Activated CD4-positive, alpha-beta T cell treated with anti-CD3 and anti-CD28 coated beads for 48 hours (primary cell): ENCODE measurements at regions not wholly inside any gene's neighbourhood (a gene's known extent, or its start where the extent isn't known, plus 50 kb on each side); places are given as distances from the start of the nearest gene placed in this dataset.
A peak's percentile ranks its signal among the peaks of the same experiment; 100 is the strongest.

ENCODE experiments used
- DNase-seq: peaks from one replicate; pipeline ENCODE4 v3.0.0-alpha.2; 2020

DNA sequence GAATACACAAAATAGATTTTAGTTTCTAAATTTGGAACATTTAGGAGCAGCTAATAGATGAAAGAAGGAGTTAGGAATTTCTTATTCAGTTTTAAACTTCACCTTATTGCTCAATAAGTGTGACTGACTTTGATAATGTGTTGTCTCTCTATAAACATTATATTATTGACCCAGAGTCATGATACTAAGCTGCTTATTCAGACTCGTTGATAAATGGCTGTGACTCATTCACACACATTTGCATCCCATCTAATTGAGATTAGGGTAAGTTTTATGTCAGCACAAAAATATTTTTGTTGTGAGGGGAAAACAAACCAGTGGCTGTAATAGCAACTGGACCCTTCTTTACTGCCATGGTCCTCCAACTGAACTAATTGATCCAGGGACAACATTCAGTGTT is 137.6 kb downstream of the GOLIM4 start:
- DNase-seq, result no peak

GRCh38 chr3:167952969-167953368 is 142.8 kb downstream of the GOLIM4 start:
- DNase-seq, result no peak

DNA sequence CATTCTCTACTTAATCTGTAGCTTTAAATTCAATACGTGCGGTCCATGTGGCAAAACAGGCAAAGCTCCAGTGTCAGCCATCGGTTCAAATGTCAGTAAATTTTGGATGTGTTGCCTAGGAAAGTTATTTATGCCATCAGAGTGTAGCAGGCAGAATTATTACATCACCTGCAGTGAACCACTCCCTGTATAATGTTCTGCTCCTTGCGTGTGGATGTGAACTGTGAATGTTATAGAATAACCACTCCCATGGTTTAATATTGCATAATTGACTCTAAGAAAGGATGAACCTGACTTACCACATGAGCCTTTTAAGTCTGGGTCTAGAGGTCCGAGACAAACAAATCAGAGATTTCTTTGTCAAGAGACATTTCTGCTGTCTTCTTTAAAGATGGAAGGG is 145.5 kb downstream of the GOLIM4 start:
- DNase-seq, result no peak

DNA sequence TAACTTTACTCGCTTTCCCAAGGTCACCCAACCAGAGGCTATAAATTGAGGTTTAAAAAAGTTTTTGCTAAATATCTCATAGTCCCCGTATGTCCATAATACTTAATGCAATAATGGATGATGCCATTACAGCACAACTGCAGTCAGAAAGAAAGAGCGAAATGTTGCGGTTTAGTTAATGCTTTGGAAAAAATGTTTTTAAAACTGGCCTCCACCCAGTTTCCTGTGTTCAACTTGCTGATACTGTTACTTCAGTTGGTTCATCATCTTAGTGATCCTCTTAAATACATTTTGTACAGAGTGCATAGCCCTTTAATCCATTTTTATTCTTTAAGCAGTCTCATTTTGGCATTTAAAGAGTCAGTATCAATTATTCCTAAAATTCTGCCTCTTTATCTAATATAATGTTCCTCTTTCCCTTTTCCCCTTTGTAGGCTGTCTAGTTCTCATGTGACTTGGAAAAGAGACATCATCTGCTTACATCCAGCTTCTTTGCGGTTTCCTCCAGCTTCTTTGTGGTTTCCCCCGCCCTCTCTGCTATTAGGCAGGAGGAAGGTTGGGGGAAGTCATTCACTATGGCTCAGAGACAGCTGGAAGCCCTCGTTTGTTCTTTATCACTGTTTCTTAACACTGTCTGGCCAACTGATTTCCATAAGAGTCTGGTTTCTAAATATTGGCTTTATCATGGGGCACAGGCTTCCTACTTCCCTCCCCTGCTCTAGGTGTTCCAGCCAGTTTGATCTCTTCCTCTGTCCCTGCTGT is 154.3 kb downstream of the GOLIM4 start:
- DNase-seq, result no peak

DNA sequence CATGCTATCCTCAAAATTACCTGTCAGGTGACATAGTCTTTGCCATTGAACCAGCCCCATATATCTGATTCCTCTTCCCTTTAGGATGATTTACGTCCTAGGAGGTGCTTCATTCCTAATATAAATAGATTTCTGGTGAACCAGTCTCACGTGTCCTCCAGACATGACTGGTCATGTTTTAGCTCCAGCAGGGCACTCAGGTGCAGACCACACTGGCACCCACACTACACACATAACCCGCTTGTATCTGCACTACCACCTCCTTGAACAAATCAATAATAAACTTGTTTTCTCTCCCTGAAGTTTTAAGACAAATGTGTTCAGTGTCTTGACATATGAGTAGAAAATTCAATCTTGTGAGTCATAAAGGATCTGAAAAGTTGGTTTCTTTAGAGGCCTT is 155.5 kb downstream of the GOLIM4 start:
- DNase-seq, result no peak

DNA sequence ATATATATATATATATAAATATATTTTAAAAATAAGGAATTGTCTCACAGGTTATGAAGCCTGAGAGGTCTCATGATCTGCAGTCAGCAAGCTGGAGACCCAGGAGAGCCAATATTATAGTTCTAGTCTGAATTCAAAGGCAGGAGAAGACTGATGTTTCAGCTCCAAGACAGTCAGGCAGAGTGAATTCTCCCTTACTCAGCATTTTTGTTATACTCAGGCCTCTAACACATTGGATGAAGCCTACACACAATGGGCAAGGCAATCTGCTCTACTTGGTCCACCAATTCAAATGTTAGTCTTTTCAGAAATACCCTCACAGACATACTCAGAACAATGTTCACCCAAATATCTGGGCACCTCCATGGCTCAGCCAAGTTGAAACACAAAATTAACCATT is 157.2 kb downstream of the GOLIM4 start:
- no peak for DNase-seq

- DNase-seq, result no peak
Measured at GRCh38 chr3:167936019-167936418, 159.7 kb downstream of the GOLIM4 start.

DNA sequence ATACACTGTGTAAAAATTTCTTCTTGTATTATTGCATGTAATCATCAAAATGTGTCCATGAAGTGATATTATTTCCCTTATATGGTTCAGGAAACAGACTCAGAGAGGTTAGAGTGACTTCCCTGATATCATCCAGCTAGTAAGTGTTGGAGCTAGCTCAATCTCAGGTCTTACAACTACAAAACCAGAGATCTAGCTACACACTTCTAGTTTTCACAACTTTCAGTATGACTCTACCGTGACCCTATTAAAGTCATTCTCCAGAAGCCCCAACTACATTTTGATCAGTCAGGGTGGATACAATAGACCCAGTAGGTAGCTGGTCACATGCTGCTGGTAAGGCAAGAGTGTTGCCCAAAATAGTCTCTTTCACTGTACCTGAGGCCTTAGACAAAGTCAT is 165.3 kb downstream of the GOLIM4 start:
- DNase-seq, result no peak

GRCh38 chr3:167929968-167930367 is 165.8 kb downstream of the GOLIM4 start:
- DNase-seq, result no peak

GRCh38 chr3:167928381-167928780 is 167.3 kb downstream of the GOLIM4 start:
- DNase-seq, result no peak

DNA sequence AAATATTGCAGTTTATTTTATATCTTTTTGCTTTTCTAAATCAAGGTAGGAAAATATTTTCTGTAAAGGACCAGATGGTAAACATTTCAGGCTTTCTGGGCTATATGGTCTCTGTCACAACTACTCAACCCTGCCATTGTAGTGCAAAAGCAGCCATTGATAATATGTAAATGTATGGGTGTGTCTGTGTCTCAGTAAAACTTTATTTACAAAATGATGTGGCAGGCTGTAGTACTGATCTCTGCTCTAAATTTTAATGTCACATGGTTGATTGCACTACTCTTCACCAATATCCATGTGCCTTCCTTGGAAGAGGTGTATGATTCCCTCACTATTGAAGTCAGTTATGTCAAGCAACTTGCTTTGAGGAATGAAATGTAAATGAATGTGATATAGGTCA is 175.0 kb downstream of the GOLIM4 start:
- DNase-seq, result no peak

DNA sequence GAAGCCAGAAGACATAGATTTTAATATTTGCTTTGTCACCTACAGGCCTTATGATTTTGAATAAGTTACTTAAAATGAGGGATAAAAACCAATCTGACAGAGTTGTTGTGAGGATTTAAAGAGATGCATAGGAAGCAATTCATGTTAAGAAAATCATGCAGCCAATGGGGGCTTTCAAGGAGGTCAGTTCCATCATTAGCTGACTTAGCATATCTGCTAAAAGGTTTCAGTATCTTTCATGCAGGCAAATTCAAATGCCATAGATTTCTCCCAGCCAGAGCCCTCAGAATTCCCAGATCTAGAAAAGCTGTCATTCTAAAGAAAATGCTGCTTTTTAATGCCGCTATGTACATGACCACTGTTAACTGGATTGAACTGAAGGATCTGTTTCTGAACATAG is 176.1 kb downstream of the GOLIM4 start:
- no peak for DNase-seq

DNA sequence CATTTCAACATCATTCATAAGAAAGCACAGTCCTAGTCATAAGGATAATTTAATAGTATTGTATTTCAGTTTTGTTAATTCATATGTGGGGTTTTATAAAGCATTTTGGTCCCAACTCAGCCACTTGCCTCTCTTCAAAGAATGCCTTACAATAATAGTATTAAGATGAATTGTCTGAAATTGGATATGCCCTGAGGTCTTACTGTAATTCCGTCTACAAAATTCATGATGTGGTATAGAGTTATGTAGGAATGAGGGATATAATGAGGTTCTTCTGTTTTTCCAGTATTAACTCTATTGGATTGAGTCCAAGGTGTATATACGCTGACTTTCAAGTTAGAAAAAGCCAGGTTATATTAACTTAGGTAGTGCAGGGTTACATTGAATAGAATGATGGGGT is 177.0 kb downstream of the GOLIM4 start:
- no peak for DNase-seq

GRCh38 chr3:167918008-167918596 is 177.6 kb downstream of the GOLIM4 start:
- no peak for DNase-seq

DNA sequence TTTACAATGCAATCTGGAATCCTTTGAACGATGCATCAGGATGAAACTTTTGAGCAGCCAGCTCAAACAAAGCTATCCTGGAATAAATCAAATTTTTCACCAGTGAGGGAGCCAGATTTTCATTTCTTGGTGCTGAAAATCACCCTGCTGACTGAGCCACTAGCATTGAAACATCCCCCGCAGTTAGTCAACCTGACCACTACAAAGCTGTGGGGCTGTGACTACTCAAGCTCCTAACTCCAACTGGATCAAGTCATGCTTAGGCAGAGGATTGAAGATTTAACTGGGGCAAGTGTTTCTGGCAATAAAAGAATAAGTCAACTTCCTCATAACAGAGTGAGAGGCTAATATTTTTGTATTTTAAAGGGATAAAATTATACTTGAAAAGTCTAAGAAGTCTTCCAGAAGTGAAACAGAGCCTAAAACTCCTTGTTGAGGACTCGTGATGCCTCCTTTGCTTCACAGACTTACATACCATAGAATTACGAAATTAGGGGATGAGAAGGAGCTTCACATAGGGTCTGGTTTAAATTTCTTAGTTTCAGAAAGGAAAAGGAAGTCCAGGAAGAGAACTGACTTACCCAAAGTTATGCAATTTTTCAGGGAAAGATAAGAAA is 177.8 kb downstream of the SERPINI1 start:
- peak; percentile 9 for DNase-seq

DNA sequence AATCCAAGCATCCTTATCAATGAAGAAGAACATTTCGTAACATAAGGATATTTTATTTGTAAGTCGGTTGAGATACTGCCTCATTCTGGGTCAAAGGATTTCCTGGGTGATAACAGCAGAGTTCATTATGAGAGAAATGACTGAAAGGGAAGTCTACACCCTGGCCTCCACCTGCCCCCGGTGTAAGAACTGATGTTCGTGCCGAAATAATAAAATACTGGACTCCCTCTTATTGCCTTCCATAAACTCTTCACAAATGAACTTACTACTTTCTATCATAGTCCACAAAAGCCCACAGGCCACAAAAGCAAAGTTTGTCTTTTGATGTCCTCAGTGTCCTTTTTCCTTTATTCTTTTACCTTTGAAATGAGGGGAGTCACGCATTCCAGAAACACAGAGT is 174.4 kb downstream of the SERPINI1 start:
- DNase-seq, result no peak

- no peak for DNase-seq
Measured at GRCh38 chr3:167909504-167909896, 174.0 kb downstream of the SERPINI1 start.

DNA sequence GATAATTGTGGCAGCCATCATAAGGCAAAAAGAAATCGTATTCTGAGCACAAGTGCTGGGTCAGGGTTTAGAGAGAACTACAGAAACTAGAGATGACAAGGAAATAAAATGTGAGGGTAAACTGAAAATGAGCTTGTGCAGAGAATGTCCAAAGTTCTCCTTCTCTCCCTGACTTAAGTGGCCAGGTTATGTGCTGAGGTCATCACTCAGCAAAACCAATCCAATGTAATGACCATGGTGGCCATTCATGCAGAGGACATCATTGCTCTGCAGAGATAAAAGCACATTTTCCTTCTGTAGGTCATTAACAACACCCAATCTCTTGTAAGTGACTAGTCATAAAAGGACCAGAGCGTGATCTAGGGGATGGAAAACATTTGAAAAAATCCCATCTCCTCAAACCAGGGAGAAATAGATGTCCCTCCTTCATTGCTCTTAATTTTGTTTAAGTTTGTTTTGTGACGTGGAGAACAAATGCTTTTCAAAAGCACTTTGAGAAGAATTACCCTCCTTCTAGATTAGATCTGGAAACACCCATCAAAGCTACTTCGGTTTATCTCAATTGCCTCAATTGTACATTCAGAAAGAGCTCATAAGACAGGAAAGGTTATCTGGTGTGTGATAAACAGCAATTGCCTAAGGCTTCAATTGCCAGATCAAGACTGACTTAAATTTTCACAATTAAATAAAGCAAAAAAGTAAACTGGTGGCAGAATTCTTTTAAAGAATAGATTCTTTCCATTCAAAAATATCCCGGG is 173.4 kb downstream of the SERPINI1 start:
- no peak for DNase-seq

GRCh38 chr3:167908221-167908620 is 172.7 kb downstream of the SERPINI1 start:
- no peak for DNase-seq

GRCh38 chr3:167901138-167901537 is 165.6 kb downstream of the SERPINI1 start:
- no peak for DNase-seq

GRCh38 chr3:167899093-167899492 is 163.6 kb downstream of the SERPINI1 start:
- no peak for DNase-seq

- no peak for DNase-seq
Measured at GRCh38 chr3:167898091-167898490, 162.6 kb downstream of the SERPINI1 start.

DNA sequence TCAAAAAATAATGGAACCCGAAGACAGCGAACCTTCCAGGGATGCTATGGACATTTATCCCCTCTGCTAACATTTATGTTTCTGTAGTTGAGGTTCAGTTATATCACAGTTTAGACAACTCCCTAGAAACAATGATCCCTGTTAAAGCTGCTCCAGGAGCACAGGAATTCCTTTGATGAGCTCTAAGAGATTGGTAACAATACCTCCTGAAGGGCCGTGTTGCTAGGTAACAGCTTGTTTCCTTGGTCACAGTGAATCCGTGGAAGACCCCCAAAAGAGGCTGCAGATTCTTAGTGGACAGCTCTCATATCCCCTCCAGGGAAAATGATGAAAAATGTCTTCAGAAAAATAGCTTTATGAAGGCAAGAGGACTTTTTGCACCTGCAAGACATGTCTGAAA is 160.2 kb downstream of the SERPINI1 start:
- DNase-seq, result no peak

GRCh38 chr3:167895178-167895577 is 159.7 kb downstream of the SERPINI1 start:
- no peak for DNase-seq
